CD4-positive, alpha-beta T cell (primary cell): ENCODE measurements at regions not wholly inside any gene's neighbourhood (a gene's known extent, or its start where the extent isn't known, plus 50 kb on each side); places are given as distances from the start of the nearest gene placed in this dataset.
A peak's percentile ranks its signal among the peaks of the same experiment; 100 is the strongest.

Experiments used
- ATAC-seq: fragments of 200-7000 bp; cut with Tn5 transposase; one replicate; pipeline ENCODE4 v1.10.0; 2022; ENCODE audit warnings: mild to moderate bottlenecking; ENCODE audit not compliant: poor library complexity
- CTCF ChIA-PET: fragments of 350-600 bp; sonication (Branson Sonifier 250); formaldehyde crosslinking; loops from one replicate; lab custom pipeline; 2021; ENCODE audit warnings: antibody characterized with exemption, inconsistent platforms; lab: Charles Lee
- POLR2A ChIA-PET: fragments of 350-600 bp; sonication (Branson Sonifier 250); formaldehyde crosslinking; loops from one replicate; lab custom pipeline; 2021; ENCODE audit warnings: antibody characterized with exemption, inconsistent platforms; lab: Charles Lee
- DNase-seq, 14 experiments: peaks; one replicate each; pipeline ENCODE4 v3.0.0-alpha.2; 2013 to 2020; ENCODE audit warnings: mixed read lengths in 2 of 14
- H3K27ac ChIP-seq, 2 donors: one replicate each; pipeline versions ENCODE4 v1.5.1 to v1.7.0; 2013; ENCODE audit warnings: low read length in 2 of 2, low read depth in 1 of 2, mild to moderate bottlenecking in 1 of 2
- H3K27me3 ChIP-seq, 2 experiments: 1 replicate in 1 of 2; 2 replicates in 1 of 2; pipeline versions ENCODE4 v1.6.1 to v1.7.0; 2013; ENCODE audit warnings: low read length in 2 of 2, control low read depth in 1 of 2, mild to moderate bottlenecking in 1 of 2, moderate library complexity in 1 of 2; ENCODE audit not compliant: insufficient read depth in 2 of 2, control insufficient read depth in 1 of 2
- H3K36me3 ChIP-seq: one replicate; pipeline ENCODE4 v1.6.1; 2013; ENCODE audit warnings: low read length, control low read depth; ENCODE audit not compliant: insufficient read depth
- H3K4me1 ChIP-seq: one replicate; pipeline ENCODE4 v1.6.1; 2013; ENCODE audit warnings: low read length, control low read depth; ENCODE audit not compliant: insufficient read depth
- H3K4me3 ChIP-seq: one replicate; pipeline ENCODE4 v1.5.1; 2013; ENCODE audit warnings: mild to moderate bottlenecking, low read length, moderate library complexity
- H3K9me3 ChIP-seq, 2 experiments: 1 replicate in 1 of 2; 2 replicates in 1 of 2; pipeline versions ENCODE4 v1.6.1 to v1.7.0; 2013; ENCODE audit warnings: low read length in 2 of 2, mild to moderate bottlenecking in 2 of 2, control low read depth in 1 of 2, moderate library complexity in 1 of 2; ENCODE audit not compliant: control insufficient read depth in 1 of 2, insufficient read depth in 1 of 2
- H3K27ac Mint-ChIP-seq: one replicate; pipeline ENCODE4 v1.8.0; 2020; ENCODE audit warnings: mixed read lengths
- H3K27me3 Mint-ChIP-seq: one replicate; pipeline ENCODE4 v1.8.0; 2021; ENCODE audit warnings: mixed read lengths
- H3K36me3 Mint-ChIP-seq: one replicate; pipeline ENCODE4 v1.8.0; 2021; ENCODE audit warnings: low read depth, mixed read lengths
- H3K4me1 Mint-ChIP-seq: one replicate; pipeline ENCODE4 v1.8.0; 2021; ENCODE audit warnings: low read depth, mixed read lengths
- H3K4me3 Mint-ChIP-seq: one replicate; pipeline ENCODE4 v1.8.0; 2020; ENCODE audit warnings: mild to moderate bottlenecking, mixed read lengths
- H3K9me3 Mint-ChIP-seq: one replicate; pipeline ENCODE4 v1.8.0; 2020; ENCODE audit warnings: mixed read lengths
- CTCF ChIP-seq: fragments of 200-600 bp; IDR thresholded peaks from one replicate; pipeline ENCODE4 v1.8.0; 2022; ENCODE audit warnings: antibody characterized with exemption, mild to moderate bottlenecking
- intact Hi-C, 2 experiments: fragments of 100-400 bp; cut with DNase I in 1 of 2; cut with micrococcal nuclease in 1 of 2; formaldehyde crosslinking; loops; one replicate each; pipeline versions ENCODE4 v1.15.1 to v1.9.0; 2023 to 2025; cut with DNase I, micrococcal nuclease

- ChIA-PET CTCF (no interaction called here), POLR2A (no interaction called here)
- Histone ChIP-seq H3K4me3 (no peak overlapping the region), H3K4me1 (peaks cover 5% of the 10 kb centered on the region), H3K27ac (no peak overlapping the region), H3K27me3 (no peaks in the 10 kb centered on the region), H3K36me3 (no peaks in the 10 kb centered on the region), H3K9me3 (peaks cover 0 to 18% of the 10 kb centered on the region in 2 experiments)
- peak in 1 of 14 experiments; percentile 19 for DNase-seq
- Mint-ChIP-seq H3K27ac (no peak overlapping the region), H3K27me3 (no peaks in the 10 kb centered on the region), H3K4me1 (peaks cover 16% of the 10 kb centered on the region), H3K9me3 (no peaks in the 10 kb centered on the region), H3K36me3 (peaks cover 5% of the 10 kb centered on the region), H3K4me3 (no peak overlapping the region)
- intact Hi-C loops, result no loop called here
- TF ChIP-seq CTCF, result no peak
- ATAC-seq, result no peak
These were observed 194.7 kb downstream of the BCL11B start for GRCh38 chr14:99077076-99077843.

- H3K4me3 Mint-ChIP-seq, result no peak overlapping the region
- no peak for TF ChIP-seq CTCF
- no peak for ATAC-seq
- DNase-seq, result no peak
- H3K4me1 Mint-ChIP-seq, result peaks cover 16% of the 10 kb centered on the region
- H3K27ac Mint-ChIP-seq, result no peak overlapping the region
- no peaks in the 10 kb centered on the region for H3K27me3 Mint-ChIP-seq
- peaks cover 0 to 18% of the 10 kb centered on the region in 2 experiments for H3K9me3 ChIP-seq
- no peak overlapping the region for H3K27ac ChIP-seq
- peaks cover 6% of the 10 kb centered on the region for H3K36me3 Mint-ChIP-seq
- CTCF ChIA-PET, result no interaction called here
- no peaks in the 10 kb centered on the region for H3K36me3 ChIP-seq
- no peak overlapping the region for H3K4me3 ChIP-seq
- H3K9me3 Mint-ChIP-seq, result no peaks in the 10 kb centered on the region
- H3K4me1 ChIP-seq, result peaks cover 5% of the 10 kb centered on the region
- intact Hi-C loops, result no loop called here
- H3K27me3 ChIP-seq, result no peaks in the 10 kb centered on the region
- POLR2A ChIA-PET, result no interaction called here
These were observed 194.2 kb downstream of the BCL11B start for GRCh38 chr14:99077844-99078236.

GRCh38 chr14:99078426-99078825 is 193.6 kb downstream of the BCL11B start:
- no peak overlapping the region for H3K27ac Mint-ChIP-seq
- no peak overlapping the region for H3K4me3 ChIP-seq
- H3K27me3 ChIP-seq, result no peaks in the 10 kb centered on the region
- intact Hi-C loops, result no loop called here
- ChIA-PET POLR2A (no interaction called here), CTCF (no interaction called here)
- H3K4me3 Mint-ChIP-seq, result no peak overlapping the region
- H3K36me3 ChIP-seq, result no peaks in the 10 kb centered on the region
- peaks cover 12% of the 10 kb centered on the region for H3K36me3 Mint-ChIP-seq
- H3K27me3 Mint-ChIP-seq, result no peaks in the 10 kb centered on the region
- no peak for TF ChIP-seq CTCF
- H3K9me3 ChIP-seq, result peaks cover 0 to 18% of the 10 kb centered on the region in 2 experiments
- H3K9me3 Mint-ChIP-seq, result no peaks in the 10 kb centered on the region
- peaks cover 5% of the 10 kb centered on the region for H3K4me1 ChIP-seq
- H3K4me1 Mint-ChIP-seq, result peaks cover 16% of the 10 kb centered on the region
- no peak overlapping the region for H3K27ac ChIP-seq
- ATAC-seq, result no peak
- DNase-seq, result no peak
